Prostate gland (tissue), 2 donors: ENCODE measurements at regions not wholly inside any gene's neighbourhood (a gene's known extent, or its start where the extent isn't known, plus 50 kb on each side); places are given as distances from the start of the nearest gene placed in this dataset.

Experiments
- DNase-seq: peaks from one replicate; pipeline ENCODE4 v3.0.0-alpha.2; 2019; ENCODE audit warnings: low spot score
- H3K27ac ChIP-seq, 2 donors: fragments of 200-600 bp; sonication (generic); 2 replicates each; pipeline ENCODE4 v1.5.1; 2017 to 2019
- H3K27me3 ChIP-seq: fragments of 200-600 bp; sonication (generic); replicated peaks from 2 replicates; pipeline ENCODE4 v1.5.1; 2019; ENCODE audit not compliant: insufficient read depth
- H3K36me3 ChIP-seq, 2 donors: fragments of 200-600 bp; sonication (generic); 1 replicate in 1 of 2; 2 replicates in 1 of 2; pipeline versions ENCODE4 v1.5.1 to v1.8.1; 2017 to 2019
- H3K4me1 ChIP-seq: fragments of 200-600 bp; sonication (generic); replicated peaks from 2 replicates; pipeline ENCODE4 v1.5.1; 2019
- H3K4me3 ChIP-seq, 2 donors: fragments of 200-600 bp; sonication (generic); 2 replicates each; pipeline ENCODE4 v1.5.1; 2017 to 2019
- H3K9me3 ChIP-seq: fragments of 200-600 bp; sonication (generic); 2 replicates; pipeline ENCODE4 v1.5.1; 2017
- POLR2A ChIP-seq: fragments of 450-650 bp; IDR thresholded peaks from one replicate; pipeline ENCODE4 v1.6.1; 2016; ENCODE audit warnings: antibody characterized with exemption, mild to moderate bottlenecking
- POLR2AphosphoS5 ChIP-seq: sonication (generic); formaldehyde crosslinking; IDR thresholded peaks from one replicate; pipeline ENCODE4 v1.6.1; 2017; ENCODE audit warnings: antibody characterized with exemption
- WGBS: methylation state at CpG from one replicate; pipeline ENCODE4 v1.1.5; 2018; 5-methylcytosine and 5-hydroxymethylcytosine counted together
- intact Hi-C: fragments of 100-400 bp; cut with DNase I; formaldehyde crosslinking; loops from one replicate; pipeline ENCODE4 v1.14.2; 2022
- small RNA-seq, 2 donors: library from RNA; depleted of rRNA; stranded (forward); fragments of <200 nt; gene quantifications; one replicate each; pipeline ENCODE3, GENCODE V24; 2016
- TF ChIP-seq, protein P1 (sequence below), 4 experiments: fragments of 200-600 bp in 2 of 4; fragments of 450-650 bp in 2 of 4; sonication (generic) in 2 of 4; IDR thresholded peaks; 1 replicate in 3 of 4; 2 replicates in 1 of 4; pipeline ENCODE4 v1.5.1; 2016 to 2019; ENCODE audit warnings: antibody characterized with exemption in 4 of 4, mild to moderate bottlenecking in 2 of 4, moderate library complexity in 2 of 4

DNA sequence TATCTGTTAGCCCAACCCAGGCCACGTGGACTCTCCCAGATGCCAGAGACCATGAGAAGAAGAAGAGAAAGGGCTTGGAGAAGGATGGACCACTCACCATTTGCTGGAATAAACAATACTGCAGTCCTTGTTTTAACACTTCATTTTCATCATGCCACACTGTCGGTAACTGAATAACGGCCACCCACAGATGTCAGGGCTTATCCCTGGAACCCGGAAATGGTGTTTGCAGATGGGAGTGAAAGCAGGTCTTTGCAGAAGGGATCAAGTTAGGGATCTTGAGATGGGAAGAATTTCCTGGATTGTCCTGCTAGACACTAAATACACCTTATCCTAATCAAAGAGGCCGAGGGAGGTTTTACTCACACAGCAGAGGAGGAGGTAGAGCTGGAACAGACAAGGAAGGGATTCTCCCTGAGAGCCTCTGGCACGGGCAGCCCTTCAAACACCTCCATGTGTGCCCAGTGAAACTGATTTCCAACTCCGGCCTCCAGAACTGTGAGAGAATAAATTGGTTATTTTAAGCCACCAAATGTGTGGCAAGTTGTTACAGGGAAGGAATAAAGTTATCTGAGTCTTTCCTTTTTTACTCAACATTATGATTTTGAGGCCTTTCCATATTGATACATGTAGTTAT lies 56.3 kb upstream of the SFMBT2 start:
- no peaks in the 10 kb centered on the region for H3K36me3 ChIP-seq
- TF ChIP-seq, protein P1, sequence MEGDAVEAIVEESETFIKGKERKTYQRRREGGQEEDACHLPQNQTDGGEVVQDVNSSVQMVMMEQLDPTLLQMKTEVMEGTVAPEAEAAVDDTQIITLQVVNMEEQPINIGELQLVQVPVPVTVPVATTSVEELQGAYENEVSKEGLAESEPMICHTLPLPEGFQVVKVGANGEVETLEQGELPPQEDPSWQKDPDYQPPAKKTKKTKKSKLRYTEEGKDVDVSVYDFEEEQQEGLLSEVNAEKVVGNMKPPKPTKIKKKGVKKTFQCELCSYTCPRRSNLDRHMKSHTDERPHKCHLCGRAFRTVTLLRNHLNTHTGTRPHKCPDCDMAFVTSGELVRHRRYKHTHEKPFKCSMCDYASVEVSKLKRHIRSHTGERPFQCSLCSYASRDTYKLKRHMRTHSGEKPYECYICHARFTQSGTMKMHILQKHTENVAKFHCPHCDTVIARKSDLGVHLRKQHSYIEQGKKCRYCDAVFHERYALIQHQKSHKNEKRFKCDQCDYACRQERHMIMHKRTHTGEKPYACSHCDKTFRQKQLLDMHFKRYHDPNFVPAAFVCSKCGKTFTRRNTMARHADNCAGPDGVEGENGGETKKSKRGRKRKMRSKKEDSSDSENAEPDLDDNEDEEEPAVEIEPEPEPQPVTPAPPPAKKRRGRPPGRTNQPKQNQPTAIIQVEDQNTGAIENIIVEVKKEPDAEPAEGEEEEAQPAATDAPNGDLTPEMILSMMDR (IDR thresholded peaks at IDR 0.05) = no peak
- TF ChIP-seq POLR2AphosphoS5 = no peak
- TF ChIP-seq POLR2A = no peak
- no peak overlapping the region for H3K4me3 ChIP-seq
- H3K4me1 ChIP-seq = no peaks in the 10 kb centered on the region
- no peaks in the 10 kb centered on the region for H3K9me3 ChIP-seq
- H3K27me3 ChIP-seq = no peaks in the 10 kb centered on the region
- intact Hi-C loops = no loop called here
- WGBS = 60% methylated on average over 7 of the region's 7 CpGs
- no peak overlapping the region for H3K27ac ChIP-seq
- DNase-seq = no peak

DNA sequence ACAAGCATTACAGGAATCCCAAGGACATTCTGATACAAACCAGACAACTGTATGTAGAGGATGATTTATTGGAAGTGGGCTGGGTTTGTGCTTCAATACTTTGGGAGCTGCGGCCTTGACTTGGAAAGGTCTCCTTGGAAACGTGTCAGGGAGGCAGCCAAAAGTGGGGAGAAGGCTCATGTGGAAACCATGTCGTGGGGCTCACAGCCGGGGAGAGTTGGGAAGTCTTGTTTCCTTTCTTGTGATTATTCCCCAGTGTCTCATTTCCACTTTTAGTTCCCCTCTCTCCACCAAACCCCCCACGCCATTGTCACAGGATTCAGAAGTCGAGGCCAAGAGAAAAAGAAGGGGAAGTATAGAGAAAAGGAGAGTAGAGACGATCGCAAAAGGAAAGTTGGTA lies 53.9 kb upstream of the SFMBT2 start:
- Histone ChIP-seq H3K27ac (no peak overlapping the region), H3K9me3 (no peaks in the 10 kb centered on the region), H3K27me3 (no peaks in the 10 kb centered on the region), H3K4me1 (no peaks in the 10 kb centered on the region), H3K36me3 (no peaks in the 10 kb centered on the region), H3K4me3 (no peak overlapping the region)
- intact Hi-C loops = no loop called here
- DNase-seq = no peak
- 84% methylated on average over 8 of the region's 8 CpGs for WGBS
- TF ChIP-seq POLR2AphosphoS5 (no peak), POLR2A (no peak)
- TF ChIP-seq, protein P1 (IDR thresholded peaks at IDR 0.05) = no peak

Small RNA genes lying in the stretch of these regions (small RNA-seq; reads per million reads assigned to genes)
- 0 reads per million in 2 donors for gene RNU6-535P
